Epithelial cell of esophagus (primary cell): ENCODE measurements at regions not wholly inside any gene's neighbourhood (a gene's known extent, or its start where the extent isn't known, plus 50 kb on each side); places are given as distances from the start of the nearest gene placed in this dataset.
"Not testable (repeated sequence)": the region's sequence is repeated elsewhere in the genome, so short reads cannot be mapped to it uniquely, and the experiment has no call there.

ENCODE experiments used
- DNase-seq: peaks from one replicate; pipeline ENCODE4 v3.0.0; 2010; ENCODE audit warnings: low read depth
- H3K4me3 ChIP-seq: 2 replicates; pipeline ENCODE4 v1.5.1; 2011; ENCODE audit warnings: mild to moderate bottlenecking, low read length, control low read depth
- CTCF ChIP-seq: IDR thresholded peaks from 2 replicates; pipeline ENCODE4 v1.5.1; 2011; ENCODE audit warnings: low read depth, mild to moderate bottlenecking, low read length, control low read depth, inconsistent platforms; ENCODE audit not compliant: insufficient read depth; ENCODE audit errors: missing control alignments

GRCh38 chr17:68759343-68760140, 158.4 kb upstream of the FAM20A start:
- peak overlapping the region; percentile 46 for H3K4me3 ChIP-seq
- DNase-seq, result peak; percentile 94
- TF ChIP-seq CTCF, result peak; percentile 99

GRCh38 chr17:68759002-68759342, 157.8 kb upstream of the FAM20A start:
- H3K4me3 ChIP-seq, result no peak overlapping the region
- TF ChIP-seq CTCF, result no peak
- DNase-seq, result no peak

- not testable (repeated sequence) for H3K4me3 ChIP-seq, DNase-seq
Observed at GRCh38 chr17:68757866-68758757, 156.9 kb upstream of the FAM20A start.

GRCh38 chr17:68753985-68754769, 153.0 kb upstream of the FAM20A start:
- H3K4me3 ChIP-seq, result no peak overlapping the region
- TF ChIP-seq CTCF, result no peak
- no peak for DNase-seq

- H3K4me3 ChIP-seq, result no peak overlapping the region
- no peak for DNase-seq
- TF ChIP-seq CTCF, result no peak
Observed at GRCh38 chr17:68750208-68750562, 149.0 kb upstream of the FAM20A start.

GRCh38 chr17:68749349-68750207, 148.4 kb upstream of the FAM20A start:
- no peak overlapping the region for H3K4me3 ChIP-seq
- no peak for TF ChIP-seq CTCF
- DNase-seq, result no peak

GRCh38 chr17:68748381-68748780, 147.2 kb upstream of the FAM20A start:
- H3K4me3 ChIP-seq, result no peak overlapping the region
- no peak for TF ChIP-seq CTCF
- DNase-seq, result no peak
